ENCODE measurements at regions not wholly inside any gene's neighbourhood (a gene's known extent, or its start where the extent isn't known, plus 50 kb on each side); places are given as distances from the start of the nearest gene placed in this dataset.

- TF ChIP-seq, protein P1, sequence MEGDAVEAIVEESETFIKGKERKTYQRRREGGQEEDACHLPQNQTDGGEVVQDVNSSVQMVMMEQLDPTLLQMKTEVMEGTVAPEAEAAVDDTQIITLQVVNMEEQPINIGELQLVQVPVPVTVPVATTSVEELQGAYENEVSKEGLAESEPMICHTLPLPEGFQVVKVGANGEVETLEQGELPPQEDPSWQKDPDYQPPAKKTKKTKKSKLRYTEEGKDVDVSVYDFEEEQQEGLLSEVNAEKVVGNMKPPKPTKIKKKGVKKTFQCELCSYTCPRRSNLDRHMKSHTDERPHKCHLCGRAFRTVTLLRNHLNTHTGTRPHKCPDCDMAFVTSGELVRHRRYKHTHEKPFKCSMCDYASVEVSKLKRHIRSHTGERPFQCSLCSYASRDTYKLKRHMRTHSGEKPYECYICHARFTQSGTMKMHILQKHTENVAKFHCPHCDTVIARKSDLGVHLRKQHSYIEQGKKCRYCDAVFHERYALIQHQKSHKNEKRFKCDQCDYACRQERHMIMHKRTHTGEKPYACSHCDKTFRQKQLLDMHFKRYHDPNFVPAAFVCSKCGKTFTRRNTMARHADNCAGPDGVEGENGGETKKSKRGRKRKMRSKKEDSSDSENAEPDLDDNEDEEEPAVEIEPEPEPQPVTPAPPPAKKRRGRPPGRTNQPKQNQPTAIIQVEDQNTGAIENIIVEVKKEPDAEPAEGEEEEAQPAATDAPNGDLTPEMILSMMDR (IDR thresholded peaks at IDR 0.05; ENCODE audit: low read depth, low read length) = no peak
- DNase-seq (ENCODE audit: extremely low read depth, low read depth) = no peak
These were observed 600.8 kb upstream of the CDH2 start for GRCh38 chr18:28777756-28778155.

GRCh38 chr18:28771849-28772248 lies 594.9 kb upstream of the CDH2 start:
- no peak for DNase-seq (ENCODE audit: extremely low read depth, low read depth)
- TF ChIP-seq, protein P1 (IDR thresholded peaks at IDR 0.05; ENCODE audit: low read depth, low read length) = no peak

- TF ChIP-seq, protein P1 (IDR thresholded peaks at IDR 0.05; ENCODE audit: low read depth, low read length) = no peak
- peak; percentile 14 for DNase-seq (ENCODE audit: extremely low read depth, low read depth)
These were observed 592.1 kb upstream of the CDH2 start for GRCh38 chr18:28768791-28769768.

DNA sequence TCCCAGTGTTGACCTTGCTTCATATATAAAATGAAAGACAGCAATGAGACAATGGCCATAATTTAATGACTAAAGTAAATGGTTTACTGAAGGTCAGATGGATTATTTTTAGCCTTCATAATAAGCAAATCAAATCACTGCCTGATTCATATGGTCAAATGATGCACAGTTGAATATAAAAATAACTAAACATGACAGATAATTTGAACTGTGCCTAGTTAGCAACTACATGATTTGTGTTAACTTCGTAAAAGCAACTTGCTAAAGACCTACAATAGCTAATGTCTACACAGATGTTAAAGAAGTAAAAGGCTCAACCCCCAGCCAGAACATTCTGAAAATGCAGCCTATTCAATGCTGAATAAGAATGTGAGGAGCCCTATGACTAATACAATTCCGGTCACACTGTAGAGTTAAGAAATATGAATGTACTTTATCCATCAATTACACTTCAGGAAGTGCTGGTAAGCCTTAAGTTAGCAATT lies 590.8 kb upstream of the CDH2 start:
- TF ChIP-seq, protein P1 (IDR thresholded peaks at IDR 0.05; ENCODE audit: low read depth, low read length) = no peak
- peak; percentile 18 for DNase-seq (ENCODE audit: extremely low read depth, low read depth)

DNA sequence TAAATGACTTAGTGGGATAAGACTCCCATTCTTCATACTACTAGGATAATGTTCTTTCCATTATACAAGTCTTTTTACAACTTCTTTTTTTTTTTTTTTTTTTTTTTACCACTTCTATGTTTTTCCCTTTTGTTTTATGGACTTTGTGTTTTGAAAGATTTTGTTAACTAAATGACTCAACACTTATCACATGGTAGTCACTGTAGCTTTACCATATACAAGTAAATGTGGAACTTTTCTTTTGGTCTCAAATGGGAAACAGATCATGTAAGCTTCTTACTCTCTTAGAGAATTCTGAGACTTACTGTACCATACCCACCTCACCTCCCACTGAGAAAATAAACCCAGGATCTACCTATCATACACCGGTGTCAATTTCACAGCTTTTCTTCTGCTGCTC lies 590.3 kb upstream of the CDH2 start:
- no peak for DNase-seq (ENCODE audit: extremely low read depth, low read depth)

GRCh38 chr18:28766721-28767120 lies 589.8 kb upstream of the CDH2 start:
- TF ChIP-seq, protein P1 (IDR thresholded peaks at IDR 0.05; ENCODE audit: low read depth, low read length) = no peak
- no peak for DNase-seq (ENCODE audit: extremely low read depth, low read depth)

More for the DNA sequence above, 590.3 kb upstream of the CDH2 start:
- TF ChIP-seq, protein P1 (IDR thresholded peaks at IDR 0.05; ENCODE audit: low read depth, low read length) = no peak

- DNase-seq (ENCODE audit: extremely low read depth, low read depth) = no peak
- TF ChIP-seq, protein P1 (IDR thresholded peaks at IDR 0.05; ENCODE audit: low read depth, low read length) = no peak
These were observed 589.1 kb upstream of the CDH2 start for GRCh38 chr18:28766027-28766426.
